Stimulated activated effector memory CD8-positive, alpha-beta T cell treated with anti-CD3 and anti-CD28 coated beads, Interleukin-12 subunit alpha, Interleukin-12 subunit beta, amount 100 ng/mL, for 72 hours (primary cell): ENCODE measurements at regions not wholly inside any gene's neighbourhood (a gene's known extent, or its start where the extent isn't known, plus 50 kb on each side); places are given as distances from the start of the nearest gene placed in this dataset.

ENCODE experiments used
- ATAC-seq: fragments of 150-1000 bp; cut with Tn5 transposase; 2 replicates; pipeline ENCODE4 v1.10.0; 2021
- DNase-seq, 2 donors: peaks; one replicate each; pipeline ENCODE4 v3.0.0; 2021 to 2022; ENCODE audit warnings: low spot score in 2 of 2
- H3K27ac Mint-ChIP-seq: one replicate; pipeline ENCODE4 v1.8.0; 2022; ENCODE audit warnings: mild to moderate bottlenecking, mixed read lengths
- H3K36me3 Mint-ChIP-seq: one replicate; pipeline ENCODE4 v1.8.0; 2022; ENCODE audit warnings: mild to moderate bottlenecking, mixed read lengths
- H3K4me1 Mint-ChIP-seq: one replicate; pipeline ENCODE4 v1.8.0; 2022; ENCODE audit warnings: mixed read lengths
- H3K4me3 Mint-ChIP-seq: one replicate; pipeline ENCODE4 v1.8.0; 2022; ENCODE audit warnings: mild to moderate bottlenecking, mixed read lengths
- H3K9me3 Mint-ChIP-seq: one replicate; pipeline ENCODE4 v1.8.0; 2022; ENCODE audit warnings: mixed read lengths

DNA sequence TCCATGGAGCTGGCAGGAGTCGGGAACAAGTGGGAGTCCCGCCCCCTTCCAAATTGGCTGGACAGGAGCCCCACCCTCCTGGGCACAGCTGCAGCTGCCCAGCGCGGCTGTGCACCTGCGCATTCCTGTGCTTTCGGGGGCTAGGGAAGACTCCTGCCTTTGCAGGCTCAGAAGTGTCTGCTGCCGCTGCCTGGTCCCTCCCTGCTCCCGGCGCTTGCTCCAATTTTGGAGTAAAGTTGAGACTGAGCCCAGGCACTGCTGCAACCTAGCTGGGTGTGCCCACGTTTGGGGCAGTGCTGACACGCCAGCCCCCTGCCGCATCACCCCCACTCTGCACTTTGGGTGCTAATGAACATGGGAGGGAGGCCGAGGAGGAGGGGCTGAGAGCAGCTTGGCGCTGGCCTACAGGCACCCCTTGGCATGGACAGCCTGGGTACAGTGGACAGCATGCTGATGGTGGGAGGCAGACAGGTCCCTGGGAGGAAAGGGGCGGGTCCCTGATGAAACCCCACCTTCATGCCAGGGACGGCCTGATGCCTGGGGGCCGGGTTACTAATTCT, 399.2 kb upstream of the CNTN4 start:
- H3K36me3 Mint-ChIP-seq: no peaks in the 10 kb centered on the region
- H3K4me3 Mint-ChIP-seq: no peak overlapping the region
- no peaks in the 10 kb centered on the region for H3K4me1 Mint-ChIP-seq
- DNase-seq (no peak), ATAC-seq (peak; percentile 28)
- H3K9me3 Mint-ChIP-seq: peaks cover 13% of the 10 kb centered on the region
- no peak overlapping the region for H3K27ac Mint-ChIP-seq

DNA sequence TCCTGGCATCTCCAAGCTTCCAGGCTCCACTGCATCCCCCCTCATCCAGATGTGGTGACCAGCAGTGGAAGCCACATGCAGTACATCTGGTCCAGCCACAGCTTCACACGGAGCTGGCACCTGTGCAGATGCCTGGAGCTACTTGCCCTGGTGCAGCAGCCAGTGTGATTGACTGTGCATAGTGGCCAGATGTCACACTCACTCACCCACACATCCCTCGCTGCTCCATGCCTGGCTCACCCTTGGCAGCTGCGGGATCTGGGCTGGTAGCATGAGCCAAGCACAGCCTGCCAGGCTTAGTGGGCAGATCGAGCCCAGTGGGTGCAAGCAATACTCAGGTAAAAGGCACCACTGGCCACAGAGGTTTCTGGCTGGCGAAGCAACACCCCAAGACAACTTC, 398.0 kb upstream of the CNTN4 start:
- no peak overlapping the region for H3K27ac Mint-ChIP-seq
- H3K9me3 Mint-ChIP-seq: peaks cover 9% of the 10 kb centered on the region
- DNase-seq (no peak), ATAC-seq (peak; percentile 31)
- H3K36me3 Mint-ChIP-seq: no peaks in the 10 kb centered on the region
- H3K4me3 Mint-ChIP-seq: no peak overlapping the region
- no peaks in the 10 kb centered on the region for H3K4me1 Mint-ChIP-seq

DNA sequence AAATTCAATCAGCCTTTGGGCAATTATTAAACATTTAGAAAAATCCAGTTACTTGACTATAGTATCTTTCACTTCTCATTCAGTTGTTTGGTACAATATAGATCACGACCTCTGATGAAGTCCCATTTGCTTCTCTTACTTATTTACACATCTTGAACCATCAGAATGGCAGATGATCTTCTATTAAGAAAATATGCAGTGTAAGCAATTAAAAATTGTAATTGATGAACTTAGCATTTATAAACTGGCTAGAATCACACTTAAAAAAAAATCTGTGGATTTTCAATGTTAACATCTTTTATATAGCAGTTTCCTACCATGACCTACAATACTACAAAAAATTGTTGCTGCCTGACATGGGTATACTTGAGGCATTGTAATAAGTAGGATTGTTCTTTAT, 395.5 kb upstream of the CNTN4 start:
- H3K4me3 Mint-ChIP-seq: no peak overlapping the region
- no peak for DNase-seq
- no peaks in the 10 kb centered on the region for H3K4me1 Mint-ChIP-seq
- H3K36me3 Mint-ChIP-seq: no peaks in the 10 kb centered on the region
- H3K27ac Mint-ChIP-seq: no peak overlapping the region
- ATAC-seq: no peak
- H3K9me3 Mint-ChIP-seq: peaks cover 13% of the 10 kb centered on the region

DNA sequence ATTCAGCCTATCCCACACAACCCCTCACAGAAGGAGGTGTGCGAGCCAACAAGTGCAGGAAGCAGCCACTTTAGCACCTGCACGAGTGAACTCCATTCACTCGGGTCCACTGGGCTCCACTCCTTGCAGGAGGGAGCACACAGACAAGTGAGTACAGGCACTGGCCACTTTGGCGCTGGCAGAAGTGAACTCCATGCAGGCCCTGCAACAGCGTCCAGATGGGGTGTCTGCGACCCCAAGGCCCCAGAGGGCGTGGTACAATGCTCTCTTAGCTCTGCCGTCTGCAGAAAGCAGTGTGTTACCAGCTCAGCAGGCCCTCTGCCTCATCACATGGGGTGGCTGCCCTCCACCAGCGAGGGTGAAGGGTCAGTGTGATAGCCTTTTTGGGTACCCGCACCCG, 388.0 kb upstream of the CNTN4 start:
- no peaks in the 10 kb centered on the region for H3K4me1 Mint-ChIP-seq
- H3K27ac Mint-ChIP-seq: no peak overlapping the region
- H3K9me3 Mint-ChIP-seq: peaks cover 7% of the 10 kb centered on the region
- DNase-seq: no peak
- H3K36me3 Mint-ChIP-seq: no peaks in the 10 kb centered on the region
- ATAC-seq: no peak
- H3K4me3 Mint-ChIP-seq: no peak overlapping the region

DNA sequence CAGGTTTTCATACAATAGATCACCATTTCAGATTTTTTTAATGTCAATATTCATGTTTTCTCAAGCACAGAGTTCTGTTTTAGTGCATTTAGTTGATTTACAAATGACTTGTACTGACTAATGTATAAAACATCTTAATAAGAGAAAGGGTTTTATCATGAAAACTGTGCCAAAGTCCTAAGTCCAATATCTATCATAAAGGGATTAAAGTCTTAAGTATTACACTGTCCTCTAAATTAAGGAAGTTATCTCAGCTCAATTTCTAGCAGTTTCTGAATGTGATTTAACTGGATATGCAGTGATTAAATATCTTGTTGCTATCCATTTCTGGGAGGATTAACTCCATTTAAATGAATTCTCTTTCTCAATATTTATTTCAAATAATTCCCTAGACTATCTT, 381.1 kb upstream of the CNTN4 start:
- Mint-ChIP-seq H3K36me3 (no peaks in the 10 kb centered on the region), H3K4me3 (no peak overlapping the region), H3K4me1 (no peaks in the 10 kb centered on the region), H3K9me3 (peaks cover 12% of the 10 kb centered on the region), H3K27ac (no peak overlapping the region)
- no peak for ATAC-seq
- no peak for DNase-seq

DNA sequence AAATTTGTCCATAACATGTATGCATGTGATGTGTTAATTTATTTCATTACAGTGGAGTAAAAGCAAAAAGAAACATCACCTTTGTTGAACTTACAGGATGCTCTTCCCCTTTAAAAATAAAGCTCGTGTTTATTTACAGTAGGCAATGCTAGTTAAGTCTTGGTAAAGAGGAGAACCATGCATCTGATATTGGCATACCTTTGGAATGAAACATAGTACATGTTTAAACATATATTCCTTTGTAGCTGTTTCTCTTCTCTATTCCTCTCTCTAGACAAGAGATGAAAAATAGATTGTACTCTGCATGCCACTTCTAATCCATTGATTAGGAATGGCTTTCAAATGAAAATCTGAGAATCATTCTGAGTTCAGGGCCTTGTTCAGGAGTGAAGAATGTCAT, 374.9 kb upstream of the CNTN4 start:
- no peaks in the 10 kb centered on the region for H3K4me1 Mint-ChIP-seq
- H3K9me3 Mint-ChIP-seq: peaks cover 12% of the 10 kb centered on the region
- ATAC-seq: no peak
- no peak for DNase-seq
- no peak overlapping the region for H3K4me3 Mint-ChIP-seq
- no peaks in the 10 kb centered on the region for H3K36me3 Mint-ChIP-seq
- no peak overlapping the region for H3K27ac Mint-ChIP-seq

DNA sequence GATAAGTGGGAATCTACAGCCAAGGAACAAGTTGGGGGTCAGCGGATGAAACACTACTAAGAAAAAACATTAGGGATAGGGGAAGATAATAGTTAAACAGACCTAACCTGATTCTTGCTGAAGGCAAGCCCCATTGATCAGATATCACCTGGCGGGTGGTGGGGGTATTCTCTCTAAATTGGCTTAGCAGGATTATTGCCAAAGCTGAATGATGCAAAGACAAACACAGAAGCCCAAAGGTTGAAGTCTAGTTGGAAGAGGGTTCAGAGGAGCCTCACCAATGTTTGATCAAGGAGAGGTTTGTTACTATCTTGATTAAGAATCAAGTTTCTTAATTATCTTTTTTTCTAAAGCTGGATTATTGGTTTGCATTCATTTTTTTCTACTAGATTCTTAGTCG, 371.9 kb upstream of the CNTN4 start:
- Mint-ChIP-seq H3K36me3 (no peaks in the 10 kb centered on the region), H3K27ac (no peak overlapping the region), H3K4me1 (no peaks in the 10 kb centered on the region), H3K4me3 (no peak overlapping the region), H3K9me3 (peaks cover 8% of the 10 kb centered on the region)
- ATAC-seq: no peak
- DNase-seq: no peak

DNA sequence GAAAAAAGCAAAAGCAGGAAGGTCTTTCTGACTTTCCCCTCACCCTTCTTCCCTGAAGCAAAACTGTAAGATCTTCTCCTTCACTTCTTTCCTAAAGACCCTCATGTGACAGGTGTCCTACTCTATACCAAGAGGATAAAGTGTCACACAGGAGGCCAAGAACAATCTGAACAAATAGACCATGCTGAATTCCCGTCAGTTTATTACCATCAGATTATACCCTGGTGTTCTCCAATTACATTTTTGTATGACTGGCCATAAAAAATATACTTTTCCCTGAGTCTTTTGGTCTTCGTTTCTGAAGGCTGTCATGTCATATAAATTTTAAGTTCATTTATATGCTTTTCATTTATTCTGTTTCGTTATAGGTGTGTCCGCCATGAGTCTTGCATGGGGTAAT, 371.4 kb upstream of the CNTN4 start:
- H3K4me3 Mint-ChIP-seq: no peak overlapping the region
- DNase-seq: no peak

DNA sequence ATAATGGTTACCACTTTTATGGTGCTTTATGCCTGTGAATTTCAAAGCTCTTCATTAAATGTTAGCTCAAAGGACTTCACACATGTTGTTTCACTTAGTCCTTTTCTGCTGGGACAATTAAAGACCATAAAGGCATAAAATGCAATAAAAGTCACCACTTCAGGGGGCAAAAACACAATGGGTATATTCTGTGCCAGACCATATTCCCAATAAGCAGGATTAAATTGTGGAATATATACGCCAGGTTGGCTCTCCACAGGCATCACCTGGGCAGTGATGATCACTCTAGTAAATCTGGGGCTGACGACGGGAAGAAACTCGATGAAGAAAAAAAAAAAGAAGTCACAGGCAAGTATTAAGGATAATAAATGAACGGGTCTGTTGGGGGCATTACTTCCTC, 370.2 kb upstream of the CNTN4 start:
- Mint-ChIP-seq H3K9me3 (peaks cover 14% of the 10 kb centered on the region), H3K4me3 (no peak overlapping the region), H3K27ac (no peak overlapping the region), H3K36me3 (no peaks in the 10 kb centered on the region), H3K4me1 (no peaks in the 10 kb centered on the region)
- ATAC-seq (no peak), DNase-seq (no peak)

More for the DNA sequence above, 371.4 kb upstream of the CNTN4 start:
- no peak for ATAC-seq
- no peak overlapping the region for H3K27ac Mint-ChIP-seq
- no peaks in the 10 kb centered on the region for H3K4me1 Mint-ChIP-seq
- H3K36me3 Mint-ChIP-seq: no peaks in the 10 kb centered on the region
- H3K9me3 Mint-ChIP-seq: peaks cover 10% of the 10 kb centered on the region

DNA sequence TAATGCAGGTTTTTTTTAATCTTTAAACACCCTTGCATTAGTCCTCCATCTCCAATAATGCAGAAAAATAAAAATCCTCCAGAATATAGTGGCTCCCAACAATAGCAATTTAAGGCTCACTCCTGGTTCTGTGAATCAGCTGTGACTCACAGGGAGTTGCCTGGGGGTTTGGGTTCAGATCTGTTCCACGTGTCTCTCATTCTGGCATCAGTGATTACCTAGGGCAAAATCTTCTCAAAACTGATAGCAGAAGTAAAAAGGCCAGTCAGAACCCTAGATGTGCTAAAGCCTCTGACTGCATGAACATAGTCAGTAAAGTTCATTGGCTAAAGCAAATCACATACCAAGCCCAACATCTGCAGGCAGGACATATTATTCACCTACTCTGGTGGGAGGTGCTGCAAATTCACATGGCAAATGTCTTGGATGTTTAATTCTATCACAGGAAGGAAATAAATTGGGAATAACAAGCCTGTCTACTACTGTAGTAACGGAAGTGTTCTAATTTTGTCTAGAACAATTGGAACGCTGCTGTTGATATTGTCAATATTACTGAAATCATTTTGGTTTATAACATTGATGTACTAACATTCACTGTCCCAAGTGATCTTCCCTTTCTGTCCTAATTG, 364.1 kb upstream of the CNTN4 start:
- no peak overlapping the region for H3K27ac Mint-ChIP-seq
- no peaks in the 10 kb centered on the region for H3K36me3 Mint-ChIP-seq
- no peak overlapping the region for H3K4me3 Mint-ChIP-seq
- no peak for DNase-seq
- H3K9me3 Mint-ChIP-seq: peaks cover 18% of the 10 kb centered on the region
- ATAC-seq: no peak
- no peaks in the 10 kb centered on the region for H3K4me1 Mint-ChIP-seq

DNA sequence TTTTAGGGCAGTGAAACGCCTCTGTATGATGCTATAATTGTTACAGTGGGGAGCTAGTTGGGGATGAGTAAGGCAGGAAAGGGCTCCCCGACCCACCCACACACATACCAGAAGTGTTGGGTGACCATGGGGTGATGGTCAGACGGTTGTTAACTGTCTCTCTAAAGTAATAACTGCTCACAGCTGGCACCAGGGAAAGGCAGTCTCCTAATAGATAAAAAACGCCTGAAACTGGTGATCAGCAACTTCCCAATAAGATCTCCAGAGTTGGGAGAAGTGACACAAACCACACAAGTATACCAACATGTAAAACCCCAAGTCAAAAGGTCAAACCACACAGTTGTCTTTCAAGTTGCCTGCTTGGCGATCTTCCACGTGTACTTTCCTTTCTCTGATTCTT, 346.5 kb upstream of the CNTN4 start:
- ATAC-seq (no peak), DNase-seq (no peak)
- peaks cover 11% of the 10 kb centered on the region for H3K9me3 Mint-ChIP-seq
- no peak overlapping the region for H3K27ac Mint-ChIP-seq
- H3K4me1 Mint-ChIP-seq: no peaks in the 10 kb centered on the region
- no peak overlapping the region for H3K4me3 Mint-ChIP-seq
- H3K36me3 Mint-ChIP-seq: no peaks in the 10 kb centered on the region

DNA sequence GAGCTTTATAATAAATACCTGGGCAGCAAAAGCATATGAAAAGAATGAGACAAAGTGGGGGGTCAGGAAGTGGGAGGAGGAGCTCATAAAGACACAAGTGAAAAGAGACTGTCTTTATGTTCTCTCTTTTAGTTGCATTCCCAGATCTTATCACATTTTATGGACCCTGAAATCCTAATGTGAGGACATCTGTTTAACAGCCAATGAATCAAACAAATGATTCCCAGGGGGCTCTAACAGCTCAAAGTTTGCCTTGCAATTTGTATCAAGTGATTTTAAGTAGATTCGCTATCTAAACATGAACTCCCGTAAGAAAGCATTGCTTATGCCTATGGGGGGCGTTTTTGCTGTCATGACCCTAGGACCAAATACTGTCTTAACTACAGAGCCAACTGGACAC, 332.3 kb upstream of the CNTN4 start:
- H3K36me3 Mint-ChIP-seq: no peaks in the 10 kb centered on the region
- DNase-seq (no peak), ATAC-seq (no peak)
- peaks cover 7% of the 10 kb centered on the region for H3K9me3 Mint-ChIP-seq
- H3K27ac Mint-ChIP-seq: no peak overlapping the region
- no peaks in the 10 kb centered on the region for H3K4me1 Mint-ChIP-seq
- H3K4me3 Mint-ChIP-seq: no peak overlapping the region

DNA sequence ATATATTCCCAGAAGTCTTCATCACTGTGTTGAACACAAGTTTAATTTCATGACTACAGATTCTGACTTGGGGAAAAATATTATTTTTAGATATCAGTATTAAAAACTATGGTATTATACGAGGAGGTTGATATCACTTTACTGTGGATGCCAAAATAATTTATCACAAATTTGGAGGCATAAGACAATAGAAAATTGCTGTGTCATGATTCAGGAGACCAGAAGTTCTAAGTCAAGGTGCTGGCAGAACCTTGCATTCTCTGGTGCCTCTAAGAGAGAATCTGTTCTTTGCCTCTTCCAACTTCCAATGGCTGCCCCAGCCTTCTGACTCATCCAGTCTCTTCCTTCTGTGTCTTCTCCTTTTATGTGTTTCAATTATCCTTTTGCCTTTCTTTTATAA, 325.0 kb upstream of the CNTN4 start:
- DNase-seq (no peak), ATAC-seq (no peak)
- Mint-ChIP-seq H3K4me1 (no peaks in the 10 kb centered on the region), H3K36me3 (no peaks in the 10 kb centered on the region), H3K9me3 (peaks cover 12% of the 10 kb centered on the region), H3K4me3 (no peak overlapping the region), H3K27ac (no peak overlapping the region)

DNA sequence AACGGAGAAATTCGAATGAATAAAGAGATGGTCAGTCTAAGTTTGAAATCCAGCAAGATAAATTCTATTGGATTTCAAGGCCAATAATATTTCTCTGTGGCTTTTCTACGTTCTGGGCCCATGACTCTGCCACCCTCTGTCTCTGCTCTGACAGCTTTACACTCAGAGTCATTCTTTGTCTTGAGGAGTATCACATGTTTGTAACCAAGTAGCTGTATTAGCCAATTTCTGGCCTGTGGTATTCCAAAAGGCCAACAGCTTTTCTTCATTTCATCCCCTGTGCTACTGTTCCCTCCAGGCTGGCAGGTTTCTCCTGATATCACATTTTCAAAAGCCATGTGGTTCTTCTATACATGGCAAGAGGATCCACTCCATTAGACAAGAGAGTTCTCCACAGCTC, 324.1 kb upstream of the CNTN4 start:
- ATAC-seq: no peak
- Mint-ChIP-seq H3K36me3 (no peaks in the 10 kb centered on the region), H3K4me1 (no peaks in the 10 kb centered on the region), H3K9me3 (peaks cover 11% of the 10 kb centered on the region), H3K27ac (no peak overlapping the region), H3K4me3 (no peak overlapping the region)
- no peak for DNase-seq

DNA sequence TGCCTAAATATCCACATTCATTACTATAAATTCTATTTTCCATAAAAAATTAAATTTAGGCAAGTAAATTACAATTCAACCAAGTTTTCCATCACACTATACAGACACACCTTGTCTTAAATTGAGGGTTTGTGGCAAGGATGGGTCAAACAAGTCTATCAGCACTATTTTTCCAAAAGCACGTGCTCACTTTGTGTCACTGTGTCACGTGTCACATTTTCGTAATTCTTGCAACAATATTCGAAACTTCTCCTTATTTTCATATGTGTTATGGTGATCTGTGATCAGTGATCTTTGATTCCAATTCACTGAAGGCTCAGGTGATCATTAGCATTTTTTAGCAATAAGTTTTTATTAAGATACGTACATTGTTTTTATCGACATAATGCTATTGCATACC, 323.3 kb upstream of the CNTN4 start:
- ATAC-seq (no peak), DNase-seq (no peak)
- Mint-ChIP-seq H3K9me3 (peaks cover 11% of the 10 kb centered on the region), H3K4me1 (no peaks in the 10 kb centered on the region), H3K4me3 (no peak overlapping the region), H3K36me3 (no peaks in the 10 kb centered on the region), H3K27ac (no peak overlapping the region)

DNA sequence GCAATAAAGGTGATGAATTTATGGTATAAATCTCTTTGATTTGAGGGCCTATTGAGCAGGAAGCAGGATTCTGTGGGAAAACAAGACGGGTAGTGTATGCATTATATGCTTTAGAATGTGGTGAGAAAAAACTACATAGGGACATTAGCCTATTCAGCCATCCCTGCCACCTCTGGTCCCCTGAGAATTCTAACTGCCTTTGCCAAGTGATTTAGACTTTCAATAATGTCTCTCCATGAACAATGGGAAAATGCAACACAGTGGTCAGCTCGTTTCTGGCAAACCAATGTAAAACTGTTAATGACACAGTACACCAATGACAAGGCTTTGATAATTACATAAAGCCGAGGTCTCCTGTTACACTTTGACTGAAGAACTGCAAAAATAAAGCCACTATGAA, 314.7 kb upstream of the CNTN4 start:
- no peak for DNase-seq
- no peak for ATAC-seq
- H3K4me1 Mint-ChIP-seq: no peaks in the 10 kb centered on the region
- peaks cover 5% of the 10 kb centered on the region for H3K9me3 Mint-ChIP-seq
- H3K27ac Mint-ChIP-seq: no peak overlapping the region
- H3K36me3 Mint-ChIP-seq: no peaks in the 10 kb centered on the region
- no peak overlapping the region for H3K4me3 Mint-ChIP-seq

DNA sequence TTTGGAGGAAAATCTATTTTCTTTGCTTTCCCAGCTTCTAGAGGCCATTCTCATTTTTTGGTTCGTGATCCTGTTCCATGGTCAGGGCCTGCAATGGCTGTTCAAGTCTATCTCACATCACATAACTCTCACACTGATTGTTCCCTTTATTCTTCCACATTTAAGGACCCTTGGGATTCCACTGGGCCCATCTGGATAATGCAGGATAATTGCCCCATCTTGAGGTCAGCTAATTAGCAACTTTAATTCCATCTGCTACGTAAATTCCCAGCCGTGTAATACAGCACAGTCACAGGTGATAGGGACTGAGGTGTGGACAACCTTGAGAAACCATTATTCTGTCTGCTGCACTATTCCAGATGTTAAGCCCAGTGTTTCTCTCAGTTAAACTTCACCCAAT, 311.6 kb upstream of the CNTN4 start:
- no peaks in the 10 kb centered on the region for H3K36me3 Mint-ChIP-seq
- no peak overlapping the region for H3K4me3 Mint-ChIP-seq
- DNase-seq: no peak
- no peaks in the 10 kb centered on the region for H3K4me1 Mint-ChIP-seq
- no peak overlapping the region for H3K27ac Mint-ChIP-seq
- no peak for ATAC-seq
- peaks cover 10% of the 10 kb centered on the region for H3K9me3 Mint-ChIP-seq
